Coronary artery (tissue), 2 donors: ENCODE measurements at regions not wholly inside any gene's neighbourhood (a gene's known extent, or its start where the extent isn't known, plus 50 kb on each side); places are given as distances from the start of the nearest gene placed in this dataset.
"Not testable (repeated sequence)": the region's sequence is repeated elsewhere in the genome, so short reads cannot be mapped to it uniquely, and the experiment has no call there.

Experiments used
- DNase-seq: peaks from one replicate; pipeline ENCODE4 v3.0.0-alpha.2; 2017; ENCODE audit warnings: low spot score
- H3K27ac ChIP-seq, 2 donors: fragments of 200-600 bp; sonication (generic); one replicate each; pipeline ENCODE4 v1.5.1; 2016 to 2019
- H3K4me3 ChIP-seq: fragments of 200-600 bp; sonication (generic); 2 replicates; pipeline ENCODE4 v1.5.1; 2016; ENCODE audit warnings: mild to moderate bottlenecking, moderate library complexity
- TF ChIP-seq, protein P1 (sequence below): fragments of 200-600 bp; sonication (generic); IDR thresholded peaks from one replicate; pipeline ENCODE4 v1.5.1; 2019; ENCODE audit warnings: antibody characterized with exemption

DNA sequence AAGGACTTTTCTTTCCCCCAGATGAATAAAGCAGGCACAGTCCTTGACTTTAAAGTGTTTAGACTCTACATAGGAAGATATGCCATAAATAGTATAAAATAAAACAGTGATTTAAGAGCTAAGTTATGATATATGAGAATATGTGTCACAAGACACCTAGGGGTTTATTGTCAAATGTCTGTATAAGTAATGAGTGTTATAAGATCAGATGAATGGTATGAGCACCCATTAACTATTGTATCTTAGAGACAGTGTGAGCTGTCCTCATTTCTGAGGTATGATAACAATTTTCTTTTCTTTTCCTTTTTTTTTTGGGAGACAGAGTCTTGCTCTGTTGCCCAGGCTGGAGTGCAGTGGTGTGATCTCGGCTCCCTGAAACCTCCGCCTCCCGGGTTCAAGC is 365.3 kb downstream of the RND3 start:
- TF ChIP-seq, protein P1, sequence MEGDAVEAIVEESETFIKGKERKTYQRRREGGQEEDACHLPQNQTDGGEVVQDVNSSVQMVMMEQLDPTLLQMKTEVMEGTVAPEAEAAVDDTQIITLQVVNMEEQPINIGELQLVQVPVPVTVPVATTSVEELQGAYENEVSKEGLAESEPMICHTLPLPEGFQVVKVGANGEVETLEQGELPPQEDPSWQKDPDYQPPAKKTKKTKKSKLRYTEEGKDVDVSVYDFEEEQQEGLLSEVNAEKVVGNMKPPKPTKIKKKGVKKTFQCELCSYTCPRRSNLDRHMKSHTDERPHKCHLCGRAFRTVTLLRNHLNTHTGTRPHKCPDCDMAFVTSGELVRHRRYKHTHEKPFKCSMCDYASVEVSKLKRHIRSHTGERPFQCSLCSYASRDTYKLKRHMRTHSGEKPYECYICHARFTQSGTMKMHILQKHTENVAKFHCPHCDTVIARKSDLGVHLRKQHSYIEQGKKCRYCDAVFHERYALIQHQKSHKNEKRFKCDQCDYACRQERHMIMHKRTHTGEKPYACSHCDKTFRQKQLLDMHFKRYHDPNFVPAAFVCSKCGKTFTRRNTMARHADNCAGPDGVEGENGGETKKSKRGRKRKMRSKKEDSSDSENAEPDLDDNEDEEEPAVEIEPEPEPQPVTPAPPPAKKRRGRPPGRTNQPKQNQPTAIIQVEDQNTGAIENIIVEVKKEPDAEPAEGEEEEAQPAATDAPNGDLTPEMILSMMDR = no peak
- no peak overlapping the region for H3K4me3 ChIP-seq
- no peak for DNase-seq
- H3K27ac ChIP-seq = no peak overlapping the region

DNA sequence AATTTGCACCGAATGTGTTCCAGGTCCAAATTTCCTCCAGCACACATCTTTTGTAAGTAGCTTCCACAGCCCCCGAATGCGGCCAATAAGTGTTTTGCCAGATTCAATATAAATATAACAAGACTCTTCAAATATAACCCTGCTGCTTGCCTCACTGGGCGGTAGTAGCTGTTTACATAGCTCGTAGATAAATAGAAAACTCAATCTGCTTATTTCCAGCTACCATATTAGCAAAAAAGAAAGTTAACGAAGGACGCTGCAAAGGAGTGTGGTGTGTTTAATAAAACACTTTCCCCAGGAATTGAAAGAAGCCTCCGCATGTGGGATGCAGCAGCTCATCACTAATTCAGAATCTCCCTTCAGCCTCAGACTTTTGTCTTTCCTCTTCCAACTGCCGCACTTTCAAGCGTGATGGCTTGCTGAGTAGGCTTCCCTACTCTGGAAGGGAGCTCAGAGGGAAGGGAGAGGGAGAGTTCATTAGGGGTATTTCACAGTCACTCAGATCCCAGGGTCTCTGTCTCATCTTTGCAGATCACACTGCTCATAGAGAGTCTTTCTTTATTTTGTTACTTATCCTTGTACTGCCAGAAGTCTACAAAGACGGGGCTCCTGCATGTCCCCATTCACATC is 367.0 kb downstream of the RND3 start:
- TF ChIP-seq, protein P1 = no peak
- Histone ChIP-seq H3K4me3 (no peak overlapping the region), H3K27ac (no peak overlapping the region)
- DNase-seq = no peak

DNA sequence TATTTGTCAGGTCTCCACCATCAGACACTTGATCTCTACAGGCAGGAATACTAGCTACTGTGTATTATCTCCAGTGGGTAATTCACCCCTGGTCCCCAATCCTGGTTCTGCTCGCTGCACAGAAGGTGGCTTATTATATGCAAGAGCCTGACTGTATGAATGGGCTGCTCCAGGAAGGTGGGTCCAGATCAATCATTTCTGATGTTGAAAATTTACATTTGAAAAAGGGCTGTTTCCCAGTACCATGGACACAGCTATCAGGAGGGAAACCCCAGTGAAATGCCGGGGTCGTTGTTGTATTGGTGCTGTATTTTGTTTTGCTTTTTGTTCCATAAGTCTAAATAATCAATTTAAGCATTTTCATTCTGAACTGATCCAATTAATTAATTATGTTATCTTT is 367.6 kb downstream of the RND3 start:
- TF ChIP-seq, protein P1 = no peak
- no peak for DNase-seq
- Histone ChIP-seq H3K4me3 (no peak overlapping the region), H3K27ac (no peak overlapping the region)

DNA sequence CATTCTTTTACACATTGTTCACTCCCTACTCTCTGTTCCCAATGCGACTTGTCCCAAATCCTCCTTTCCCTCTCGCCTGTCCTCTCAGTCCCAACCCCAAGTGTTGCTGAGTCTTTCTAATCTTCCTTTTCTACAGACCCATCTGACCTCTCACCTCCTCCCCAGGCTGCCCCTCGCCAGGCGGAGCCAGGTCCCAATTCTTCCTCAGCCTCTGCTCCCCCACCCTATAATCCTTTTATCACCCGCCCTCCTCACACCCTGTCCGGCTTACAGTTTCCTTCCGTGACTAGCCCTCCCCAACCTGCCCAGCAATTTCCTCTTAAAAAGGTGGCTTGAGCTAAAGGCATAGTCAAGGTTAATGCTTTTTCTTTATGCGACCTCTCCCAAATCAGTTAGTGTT is 373.4 kb downstream of the RND3 start:
- DNase-seq, H3K27ac ChIP-seq, H3K4me3 ChIP-seq: not testable (repeated sequence)

DNA sequence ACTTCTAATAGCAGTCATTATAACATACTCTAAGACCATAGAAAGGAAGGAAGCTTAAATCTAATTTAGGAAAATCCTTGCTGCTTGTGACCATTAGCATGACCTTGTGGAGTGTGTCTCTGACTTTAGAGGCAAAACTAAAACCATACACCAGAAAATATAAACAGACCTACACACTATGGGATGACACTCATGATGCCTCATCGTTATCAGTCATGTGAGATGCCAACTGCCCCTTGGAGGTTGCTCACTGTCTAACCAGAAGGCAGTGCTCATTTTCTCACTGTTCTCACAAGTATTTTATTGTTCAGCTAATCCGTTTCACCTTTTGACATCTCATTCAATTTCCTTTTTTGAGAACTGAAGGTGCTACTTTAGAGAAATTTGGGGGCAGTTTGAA is 376.9 kb downstream of the RND3 start:
- no peak overlapping the region for H3K27ac ChIP-seq
- no peak for DNase-seq
- TF ChIP-seq, protein P1 = no peak
- no peak overlapping the region for H3K4me3 ChIP-seq

DNA sequence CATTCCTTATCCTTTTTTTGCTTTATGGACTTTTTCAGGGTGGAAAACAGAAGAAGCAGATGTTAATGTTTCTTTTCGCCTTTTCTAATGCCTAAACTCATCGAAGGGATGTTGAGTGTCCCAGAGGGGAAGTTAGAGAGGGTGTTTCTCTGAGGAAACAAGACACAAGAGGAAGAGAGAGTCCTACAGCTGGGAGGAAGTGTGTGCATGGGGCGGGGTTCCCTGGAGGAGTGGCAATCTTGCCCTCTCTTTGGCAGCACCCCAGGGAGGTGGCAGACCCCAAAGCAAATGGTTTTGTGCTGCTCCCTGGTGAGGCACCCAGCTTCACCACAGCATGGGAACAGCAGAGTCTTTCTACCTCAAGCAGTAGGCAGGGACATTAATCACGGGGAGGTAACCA is 377.6 kb downstream of the RND3 start:
- no peak for DNase-seq
- TF ChIP-seq, protein P1 = no peak
- Histone ChIP-seq H3K27ac (peak overlapping the region in 1 of 2 donors; percentile 13), H3K4me3 (no peak overlapping the region)

DNA sequence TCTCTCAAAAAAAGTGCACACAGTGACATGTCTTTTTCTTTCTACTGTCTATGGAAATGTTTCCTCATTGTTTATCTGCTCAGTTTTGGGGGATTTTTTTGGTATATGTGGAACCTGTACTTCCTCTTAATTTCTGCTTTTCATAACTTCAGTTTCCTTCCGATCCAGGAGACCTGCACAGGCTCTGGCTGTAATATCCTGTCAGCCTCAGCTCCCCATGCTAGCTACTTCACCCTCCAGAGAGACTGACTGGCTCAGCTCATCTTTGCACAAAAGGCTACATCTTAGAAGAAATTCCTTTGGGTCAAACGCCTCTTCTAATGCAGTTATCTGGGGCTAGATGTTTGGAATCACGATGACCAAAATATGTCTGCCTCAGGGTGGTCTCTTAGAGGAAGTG is 378.4 kb downstream of the RND3 start:
- TF ChIP-seq, protein P1 = no peak
- H3K4me3 ChIP-seq = no peak overlapping the region
- no peak overlapping the region for H3K27ac ChIP-seq
- DNase-seq = no peak
